ENCODE measurements at regions not wholly inside any gene's neighbourhood (a gene's known extent, or its start where the extent isn't known, plus 50 kb on each side); places are given as distances from the start of the nearest gene placed in this dataset.
"Not testable (repeated sequence)": the region's sequence is repeated elsewhere in the genome, so short reads cannot be mapped to it uniquely, and the experiment has no call there.

- no peaks in the 10 kb centered on the region for H3K9me3 ChIP-seq (replicated peaks; ENCODE audit: control insufficient read depth, low read depth, low read length)
- H3K27me3 ChIP-seq (ENCODE audit: control insufficient read depth, insufficient read depth, low read length), result no peaks in the 10 kb centered on the region
- H3K36me3 ChIP-seq (ENCODE audit: control insufficient read depth, insufficient read depth, low read length), result no peaks in the 10 kb centered on the region
- DNase-seq, result no peak
- 82% methylated on average over 17 of the region's 20 CpGs for WGBS (ENCODE audit: insufficient coverage)
- H3K27ac ChIP-seq (ENCODE audit: low read length), result no peak overlapping the region
- no peaks in the 10 kb centered on the region for H3K4me1 ChIP-seq (ENCODE audit: control insufficient read depth, insufficient read depth, low read length)
- H3K4me3 ChIP-seq (ENCODE audit: low read length), result no peak overlapping the region
Measured at GRCh38 chr2:8606649-8607550, 75.0 kb upstream of the ID2 start.

GRCh38 chr2:8607606-8608005 lies 74.2 kb upstream of the ID2 start:
- H3K27ac ChIP-seq (ENCODE audit: low read length), result no peak overlapping the region
- H3K27me3 ChIP-seq (ENCODE audit: control insufficient read depth, insufficient read depth, low read length), result no peaks in the 10 kb centered on the region
- H3K36me3 ChIP-seq (ENCODE audit: control insufficient read depth, insufficient read depth, low read length), result no peaks in the 10 kb centered on the region
- 60% methylated on average over 2 of the region's 5 CpGs for WGBS (ENCODE audit: insufficient coverage)
- no peaks in the 10 kb centered on the region for H3K4me1 ChIP-seq (ENCODE audit: control insufficient read depth, insufficient read depth, low read length)
- no peak overlapping the region for H3K4me3 ChIP-seq (ENCODE audit: low read length)
- H3K9me3 ChIP-seq (replicated peaks; ENCODE audit: control insufficient read depth, low read depth, low read length), result no peaks in the 10 kb centered on the region
- no peak for DNase-seq

GRCh38 chr2:8608411-8608954 lies 73.4 kb upstream of the ID2 start:
- Histone ChIP-seq H3K9me3 (replicated peaks; ENCODE audit: control insufficient read depth, low read depth, low read length) (no peaks in the 10 kb centered on the region), H3K27me3 (ENCODE audit: control insufficient read depth, insufficient read depth, low read length) (no peaks in the 10 kb centered on the region), H3K4me1 (ENCODE audit: control insufficient read depth, insufficient read depth, low read length) (no peaks in the 10 kb centered on the region), H3K36me3 (ENCODE audit: control insufficient read depth, insufficient read depth, low read length) (no peaks in the 10 kb centered on the region), H3K4me3 (ENCODE audit: low read length) (no peak overlapping the region), H3K27ac (ENCODE audit: low read length) (no peak overlapping the region)
- DNase-seq, result no peak
- 100% methylated on average over 2 of the region's 6 CpGs for WGBS (ENCODE audit: insufficient coverage)

- WGBS (ENCODE audit: insufficient coverage), result no CpG with 5 or more reads among the region's 5 CpGs
- H3K27ac ChIP-seq (ENCODE audit: low read length), result no peak overlapping the region
- no peak overlapping the region for H3K4me3 ChIP-seq (ENCODE audit: low read length)
- no peaks in the 10 kb centered on the region for H3K27me3 ChIP-seq (ENCODE audit: control insufficient read depth, insufficient read depth, low read length)
- no peak for DNase-seq
- H3K36me3 ChIP-seq (ENCODE audit: control insufficient read depth, insufficient read depth, low read length), result no peaks in the 10 kb centered on the region
- H3K9me3 ChIP-seq (replicated peaks; ENCODE audit: control insufficient read depth, low read depth, low read length), result no peaks in the 10 kb centered on the region
- no peaks in the 10 kb centered on the region for H3K4me1 ChIP-seq (ENCODE audit: control insufficient read depth, insufficient read depth, low read length)
Measured at GRCh38 chr2:8609357-8609811, 72.5 kb upstream of the ID2 start.

GRCh38 chr2:8610775-8611174 lies 71.1 kb upstream of the ID2 start:
- H3K27me3 ChIP-seq (ENCODE audit: control insufficient read depth, insufficient read depth, low read length); H3K4me1 ChIP-seq (ENCODE audit: control insufficient read depth, insufficient read depth, low read length); H3K9me3 ChIP-seq (replicated peaks; ENCODE audit: control insufficient read depth, low read depth, low read length); H3K27ac ChIP-seq (ENCODE audit: low read length); H3K36me3 ChIP-seq (ENCODE audit: control insufficient read depth, insufficient read depth, low read length); H3K4me3 ChIP-seq (ENCODE audit: low read length); DNase-seq: not testable (repeated sequence)
- 80% methylated on average over 1 of the region's 3 CpGs for WGBS (ENCODE audit: insufficient coverage)

- H3K4me1 ChIP-seq (ENCODE audit: control insufficient read depth, insufficient read depth, low read length), result no peaks in the 10 kb centered on the region
- no peaks in the 10 kb centered on the region for H3K36me3 ChIP-seq (ENCODE audit: control insufficient read depth, insufficient read depth, low read length)
- H3K27me3 ChIP-seq (ENCODE audit: control insufficient read depth, insufficient read depth, low read length), result peaks cover 2% of the 10 kb centered on the region
- H3K4me3 ChIP-seq (ENCODE audit: low read length), result no peak overlapping the region
- 75% methylated on average over 5 of the region's 7 CpGs for WGBS (ENCODE audit: insufficient coverage)
- H3K9me3 ChIP-seq (replicated peaks; ENCODE audit: control insufficient read depth, low read depth, low read length), result no peaks in the 10 kb centered on the region
- no peak overlapping the region for H3K27ac ChIP-seq (ENCODE audit: low read length)
- DNase-seq, result no peak
Measured at GRCh38 chr2:8611246-8611645, 70.6 kb upstream of the ID2 start.

GRCh38 chr2:8611700-8612099 lies 70.2 kb upstream of the ID2 start:
- H3K27me3 ChIP-seq (ENCODE audit: control insufficient read depth, insufficient read depth, low read length), result peaks cover 2% of the 10 kb centered on the region
- no peaks in the 10 kb centered on the region for H3K36me3 ChIP-seq (ENCODE audit: control insufficient read depth, insufficient read depth, low read length)
- no peaks in the 10 kb centered on the region for H3K9me3 ChIP-seq (replicated peaks; ENCODE audit: control insufficient read depth, low read depth, low read length)
- H3K4me1 ChIP-seq (ENCODE audit: control insufficient read depth, insufficient read depth, low read length), result no peaks in the 10 kb centered on the region
- DNase-seq, result no peak
- WGBS (ENCODE audit: insufficient coverage), result 48% methylated on average over 8 of the region's 11 CpGs
- no peak overlapping the region for H3K27ac ChIP-seq (ENCODE audit: low read length)
- no peak overlapping the region for H3K4me3 ChIP-seq (ENCODE audit: low read length)

- no peak overlapping the region for H3K4me3 ChIP-seq (ENCODE audit: low read length)
- no peaks in the 10 kb centered on the region for H3K9me3 ChIP-seq (replicated peaks; ENCODE audit: control insufficient read depth, low read depth, low read length)
- H3K27ac ChIP-seq (ENCODE audit: low read length), result no peak overlapping the region
- no peaks in the 10 kb centered on the region for H3K36me3 ChIP-seq (ENCODE audit: control insufficient read depth, insufficient read depth, low read length)
- no peak for DNase-seq
- 78% methylated on average over 6 of the region's 7 CpGs for WGBS (ENCODE audit: insufficient coverage)
- H3K27me3 ChIP-seq (ENCODE audit: control insufficient read depth, insufficient read depth, low read length), result peaks cover 2% of the 10 kb centered on the region
- H3K4me1 ChIP-seq (ENCODE audit: control insufficient read depth, insufficient read depth, low read length), result no peaks in the 10 kb centered on the region
Measured at GRCh38 chr2:8612734-8613179, 69.1 kb upstream of the ID2 start.

- 95% methylated on average over 4 of the region's 8 CpGs for WGBS (ENCODE audit: insufficient coverage)
- not testable (repeated sequence) for H3K4me1 ChIP-seq (ENCODE audit: control insufficient read depth, insufficient read depth, low read length); H3K9me3 ChIP-seq (replicated peaks; ENCODE audit: control insufficient read depth, low read depth, low read length); H3K36me3 ChIP-seq (ENCODE audit: control insufficient read depth, insufficient read depth, low read length); H3K4me3 ChIP-seq (ENCODE audit: low read length); DNase-seq; H3K27me3 ChIP-seq (ENCODE audit: control insufficient read depth, insufficient read depth, low read length); H3K27ac ChIP-seq (ENCODE audit: low read length)
Measured at GRCh38 chr2:8613207-8613999, 68.5 kb upstream of the ID2 start.

GRCh38 chr2:8614646-8615045 lies 67.2 kb upstream of the ID2 start:
- WGBS (ENCODE audit: insufficient coverage), result 65% methylated on average over 4 of the region's 4 CpGs
- Histone ChIP-seq H3K27ac (ENCODE audit: low read length) (no peak overlapping the region), H3K9me3 (replicated peaks; ENCODE audit: control insufficient read depth, low read depth, low read length) (no peaks in the 10 kb centered on the region), H3K36me3 (ENCODE audit: control insufficient read depth, insufficient read depth, low read length) (no peaks in the 10 kb centered on the region), H3K27me3 (ENCODE audit: control insufficient read depth, insufficient read depth, low read length) (peaks cover 2% of the 10 kb centered on the region), H3K4me3 (ENCODE audit: low read length) (no peak overlapping the region), H3K4me1 (ENCODE audit: control insufficient read depth, insufficient read depth, low read length) (no peaks in the 10 kb centered on the region)
- DNase-seq, result no peak

Measured in muscle of leg (tissue), 3 donors.